Loucy (cell line): ENCODE measurements at regions not wholly inside any gene's neighbourhood (a gene's known extent, or its start where the extent isn't known, plus 50 kb on each side); places are given as distances from the start of the nearest gene placed in this dataset.

Experiments
- CTCF ChIP-seq: fragments of 200-600 bp; sonication (generic); conservative IDR thresholded peaks from 2 replicates; pipeline ENCODE4 v1.5.1; 2014; ENCODE audit warnings: mild to moderate bottlenecking, antibody characterized with exemption, low read length
- EZH2phosphoT487 ChIP-seq: fragments of 200-600 bp; IDR thresholded peaks from 2 replicates; pipeline ENCODE4 v1.6.1; 2018; ENCODE audit warnings: antibody characterized with exemption, mild to moderate bottlenecking, moderate library complexity, borderline replicate concordance

DNA sequence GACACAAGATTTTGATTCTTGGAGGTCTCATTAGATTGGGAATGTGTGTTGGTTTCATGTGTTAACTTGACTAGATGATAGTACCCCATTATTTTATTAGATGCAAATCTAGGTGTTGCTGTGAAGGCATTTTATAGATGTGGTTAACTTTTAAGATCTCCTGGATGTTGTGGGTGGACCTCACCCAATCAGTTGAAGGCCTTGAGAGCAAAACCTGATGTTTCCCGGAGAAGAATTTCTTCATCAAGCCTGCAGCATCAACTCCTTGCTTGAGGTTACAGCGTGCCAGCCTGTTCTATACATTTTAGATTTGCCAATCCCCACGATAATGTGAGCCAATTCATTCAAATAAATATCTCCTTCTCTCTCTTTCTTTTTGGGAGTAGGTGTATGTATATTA, 66.8 kb upstream of the EXOC2 start:
- TF ChIP-seq CTCF (no peak), EZH2phosphoT487 (no peak)
